Left renal cortex interstitium (tissue), 4 donors: ENCODE measurements at regions not wholly inside any gene's neighbourhood (a gene's known extent, or its start where the extent isn't known, plus 50 kb on each side); places are given as distances from the start of the nearest gene placed in this dataset.
"Not testable (repeated sequence)": the region's sequence is repeated elsewhere in the genome, so short reads cannot be mapped to it uniquely, and the experiment has no call there.

Experiments used
- DNase-seq, 4 donors: peaks; one replicate each; pipeline ENCODE4 v3.0.0-alpha.2; 2013; ENCODE audit warnings: low read depth in 4 of 4, low spot score in 2 of 4, missing footprints in 1 of 4

GRCh38 chr5:51156838-51157237 lies 226.4 kb upstream of the ISL1 start:
- no peak for DNase-seq

- no peak for DNase-seq
These were observed 224.1 kb upstream of the ISL1 start for GRCh38 chr5:51159164-51159563.

- no peak for DNase-seq
These were observed 223.6 kb upstream of the ISL1 start for GRCh38 chr5:51159606-51160005.

GRCh38 chr5:51162245-51162644 lies 221.0 kb upstream of the ISL1 start:
- no peak for DNase-seq

- DNase-seq, result not testable (repeated sequence)
These were observed 217.6 kb upstream of the ISL1 start for GRCh38 chr5:51165621-51166020.

GRCh38 chr5:51172903-51173626 lies 210.2 kb upstream of the ISL1 start:
- DNase-seq, result no peak

GRCh38 chr5:51181208-51181894 lies 201.9 kb upstream of the ISL1 start:
- no peak for DNase-seq

GRCh38 chr5:51185850-51186329 lies 197.4 kb upstream of the ISL1 start:
- no peak for DNase-seq

- no peak for DNase-seq
These were observed 195.2 kb upstream of the ISL1 start for GRCh38 chr5:51188001-51188591.

GRCh38 chr5:51194671-51195070 lies 188.6 kb upstream of the ISL1 start:
- no peak for DNase-seq

GRCh38 chr5:51201024-51201423 lies 182.2 kb upstream of the ISL1 start:
- DNase-seq, result no peak

- DNase-seq, result no peak
These were observed 181.5 kb upstream of the ISL1 start for GRCh38 chr5:51201708-51202107.

GRCh38 chr5:51202161-51202560 lies 181.1 kb upstream of the ISL1 start:
- no peak for DNase-seq

GRCh38 chr5:51203598-51203997 lies 179.7 kb upstream of the ISL1 start:
- DNase-seq, result no peak

GRCh38 chr5:51208296-51208695 lies 175.0 kb upstream of the ISL1 start:
- no peak for DNase-seq

GRCh38 chr5:51214746-51215145 lies 168.5 kb upstream of the ISL1 start:
- DNase-seq, result no peak

- DNase-seq, result peak in 2 of 4 donors; percentile 8 to 16
These were observed 157.2 kb upstream of the ISL1 start for GRCh38 chr5:51225789-51226742.

- DNase-seq, result no peak
These were observed 155.2 kb upstream of the ISL1 start for GRCh38 chr5:51227963-51228470.

- DNase-seq, result no peak
These were observed 152.9 kb upstream of the ISL1 start for GRCh38 chr5:51230336-51230735.

GRCh38 chr5:51242456-51242855 lies 140.8 kb upstream of the ISL1 start:
- DNase-seq, result no peak
